Common myeloid progenitor, CD34-positive (primary cell): ENCODE measurements at regions not wholly inside any gene's neighbourhood (a gene's known extent, or its start where the extent isn't known, plus 50 kb on each side); places are given as distances from the start of the nearest gene placed in this dataset.

ENCODE experiments used
- CTCF ChIA-PET: fragments of 350-600 bp; sonication (Branson Sonifier 250); formaldehyde crosslinking; loops from one replicate; lab custom pipeline; 2021; ENCODE audit warnings: antibody characterized with exemption; lab: Charles Lee
- POLR2A ChIA-PET: fragments of 350-600 bp; sonication (Branson Sonifier 250); formaldehyde crosslinking; loops from one replicate; lab custom pipeline; 2021; ENCODE audit warnings: antibody characterized with exemption; lab: Charles Lee
- DNase-seq, 3 donors: peaks; one replicate each; pipeline versions ENCODE4 v3.0.0 to v3.0.0-alpha.2; 2013
- H3K27ac ChIP-seq, 2 experiments: 1 replicate in 1 of 2; 2 replicates in 1 of 2; pipeline ENCODE4 v1.7.0; 2013; ENCODE audit warnings: inconsistent platforms in 2 of 2, low read length in 2 of 2, mild to moderate bottlenecking in 2 of 2, low read depth in 1 of 2, moderate library complexity in 1 of 2; ENCODE audit not compliant: severe bottlenecking in 2 of 2, insufficient read depth in 1 of 2, poor library complexity in 1 of 2
- H3K27me3 ChIP-seq, 5 experiments: replicated peaks in 2 of 5; 1 replicate in 3 of 5; 2 replicates in 2 of 5; pipeline versions ENCODE4 v1.6.1 to v1.7.0; 2013; ENCODE audit warnings: low read length in 4 of 5, mild to moderate bottlenecking in 2 of 5, moderate library complexity in 2 of 5, inconsistent platforms in 1 of 5; ENCODE audit not compliant: insufficient read depth in 5 of 5, control insufficient read depth in 4 of 5
- H3K36me3 ChIP-seq, 4 experiments: 1 replicate in 2 of 4; 2 replicates in 2 of 4; pipeline versions ENCODE4 v1.6.1 to v1.7.0; 2013; ENCODE audit warnings: low read length in 3 of 4, control low read depth in 1 of 4, mild to moderate bottlenecking in 1 of 4; ENCODE audit not compliant: control insufficient read depth in 4 of 4, insufficient read depth in 4 of 4
- H3K4me1 ChIP-seq, 4 experiments: 1 replicate in 3 of 4; 2 replicates in 1 of 4; pipeline versions ENCODE4 v1.6.1 to v1.7.1; 2013; ENCODE audit warnings: low read length in 3 of 4, mild to moderate bottlenecking in 3 of 4, control low read depth in 1 of 4, inconsistent platforms in 1 of 4, moderate library complexity in 1 of 4; ENCODE audit not compliant: control insufficient read depth in 4 of 4, insufficient read depth in 4 of 4; ENCODE audit errors: control extremely low read depth in 1 of 4
- H3K4me3 ChIP-seq, 7 experiments: 1 replicate in 4 of 7; 2 replicates in 3 of 7; pipeline versions ENCODE4 v1.5.1 to v1.7.0; 2013; ENCODE audit warnings: mild to moderate bottlenecking in 7 of 7, low read length in 6 of 7, moderate library complexity in 6 of 7, inconsistent platforms in 2 of 7, low read depth in 2 of 7, control low read depth in 1 of 7; ENCODE audit not compliant: insufficient read depth in 4 of 7, control insufficient read depth in 1 of 7; ENCODE audit errors: extremely low read depth in 1 of 7
- H3K9me3 ChIP-seq, 5 experiments: 1 replicate in 4 of 5; 2 replicates in 1 of 5; pipeline versions ENCODE4 v1.6.1 to v1.7.1; 2013; ENCODE audit warnings: low read length in 4 of 5, mild to moderate bottlenecking in 2 of 5, inconsistent platforms in 1 of 5, low read depth in 1 of 5, moderate library complexity in 1 of 5; ENCODE audit not compliant: control insufficient read depth in 4 of 5, insufficient read depth in 2 of 5; ENCODE audit errors: control extremely low read depth in 1 of 5
- WGBS: methylation state at CpG from one replicate; pipeline ENCODE4 v1.1.5; 2013; ENCODE audit not compliant: insufficient coverage; 5-methylcytosine and 5-hydroxymethylcytosine counted together

DNA sequence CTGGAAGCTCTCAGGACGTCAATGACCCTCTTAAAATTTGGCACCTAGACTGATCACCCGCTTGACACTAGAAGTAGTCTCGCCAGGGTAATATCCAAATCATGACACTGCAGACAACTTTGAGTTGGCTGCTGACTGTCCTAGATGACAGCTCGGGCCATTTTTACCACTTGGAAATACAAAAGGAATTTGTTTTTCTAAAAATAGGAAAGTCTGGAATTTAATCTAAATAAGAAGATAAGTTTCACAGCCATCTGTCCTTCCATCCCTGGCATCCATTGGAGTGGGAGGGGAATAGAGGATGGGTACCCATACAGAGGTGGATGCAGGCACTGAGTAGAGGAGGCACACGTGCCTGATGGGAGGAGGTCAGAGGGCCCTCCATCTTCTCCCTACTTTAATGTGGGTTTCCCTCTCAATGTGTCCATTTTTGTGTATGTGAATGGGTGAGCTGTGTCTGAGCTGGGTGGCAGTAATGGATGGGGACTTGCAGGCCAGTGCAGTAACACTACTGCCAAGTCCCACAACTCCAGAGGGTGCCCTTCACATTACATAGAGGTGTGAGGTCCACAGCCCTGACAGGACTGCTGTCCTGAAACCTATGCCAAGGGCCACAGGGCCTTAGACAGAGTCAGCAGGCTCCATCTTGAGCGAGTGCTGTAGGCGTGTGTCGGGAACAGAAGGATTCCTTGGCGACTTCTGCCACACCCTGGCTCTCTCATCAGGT, 104.8 kb upstream of the IPO9 start:
- ChIA-PET CTCF (interaction anchor here (1.4 to 2.8 kb wide), 5 partner anchors 9 to 70 kb away, joined by 8 to 13 read pairs (median 12); no protein-coding TSS in a partner anchor), POLR2A (no interaction called here)
- no peak for DNase-seq
- Histone ChIP-seq H3K4me3 (no peak overlapping the region), H3K27me3 (no peaks in the 10 kb centered on the region), H3K27ac (no peak overlapping the region), H3K36me3 (peaks cover 0 to 4% (median 1%) of the 10 kb centered on the region in 4 experiments), H3K9me3 (no peaks in the 10 kb centered on the region), H3K4me1 (no peaks in the 10 kb centered on the region)
- WGBS, result 95% methylated on average over 4 of the region's 9 CpGs

DNA sequence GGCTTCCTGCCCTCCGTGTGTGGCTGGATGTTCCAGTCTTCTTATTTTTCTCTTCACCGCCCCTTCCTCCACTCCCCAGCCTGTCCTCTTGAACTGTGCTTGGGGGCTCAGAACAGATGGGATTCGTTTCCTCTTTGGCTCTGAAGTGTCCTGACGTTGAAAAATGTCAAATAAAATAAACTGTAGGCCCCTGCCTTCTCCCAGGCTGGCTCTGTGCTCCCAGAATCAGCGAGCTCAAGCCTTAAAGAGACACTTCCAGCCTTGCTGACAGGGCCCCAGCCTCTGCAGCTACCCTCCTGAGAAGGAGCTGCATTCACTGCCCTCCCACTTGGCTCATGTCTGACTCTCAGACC, 104.2 kb upstream of the IPO9 start:
- 81% methylated on average over 5 of the region's 5 CpGs for WGBS
- POLR2A ChIA-PET, result no interaction called here
- no peaks in the 10 kb centered on the region for H3K4me1 ChIP-seq
- no peaks in the 10 kb centered on the region for H3K9me3 ChIP-seq
- peaks cover 0 to 3% (median under 1%) of the 10 kb centered on the region in 4 experiments for H3K36me3 ChIP-seq
- no peak overlapping the region for H3K4me3 ChIP-seq
- no peak for DNase-seq
- no peak overlapping the region for H3K27ac ChIP-seq
- no peaks in the 10 kb centered on the region for H3K27me3 ChIP-seq
- CTCF ChIA-PET, result interaction anchor here (2.5 to 2.7 kb wide), 3 partner anchors 10 to 69 kb away, joined by 10 to 13 read pairs (median 12); no protein-coding TSS in a partner anchor

DNA sequence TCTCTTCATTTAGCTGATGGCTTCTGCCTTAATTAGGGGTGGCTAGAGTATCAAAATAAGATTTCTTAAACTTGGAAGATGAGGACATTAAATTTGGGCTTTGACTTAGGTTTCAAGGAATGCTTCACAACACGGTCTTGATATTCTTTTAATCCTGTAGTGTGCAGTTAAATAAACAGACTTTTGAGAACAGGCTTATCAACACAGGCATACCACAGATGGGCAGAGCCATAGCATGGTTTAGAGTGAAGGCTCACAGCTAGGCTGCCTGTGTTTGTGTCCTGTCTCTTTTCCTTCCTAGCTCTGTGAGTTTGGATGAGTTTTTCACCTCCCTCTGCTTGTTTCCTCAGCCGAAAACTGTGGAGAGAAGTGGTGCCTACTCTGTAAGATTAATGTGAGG, 102.3 kb upstream of the IPO9 start:
- Histone ChIP-seq H3K4me1 (no peaks in the 10 kb centered on the region), H3K27ac (no peak overlapping the region), H3K4me3 (no peak overlapping the region), H3K9me3 (no peaks in the 10 kb centered on the region), H3K36me3 (peaks cover 0 to 3% (median 0%) of the 10 kb centered on the region in 4 experiments), H3K27me3 (no peaks in the 10 kb centered on the region)
- no peak for DNase-seq
- ChIA-PET POLR2A (interaction anchor here (0.6 kb wide), 1 partner anchor 34 kb away, joined by 3 read pairs; no protein-coding TSS in a partner anchor), CTCF (interaction anchor here (0.8 to 3.5 kb wide), 4 partner anchors 13 to 67 kb away, joined by 3 to 12 read pairs (median 5); no protein-coding TSS in a partner anchor)
- WGBS, result 88% methylated on average over 1 of the region's 2 CpGs

- Histone ChIP-seq H3K27ac (no peak overlapping the region), H3K9me3 (no peaks in the 10 kb centered on the region), H3K4me3 (no peak overlapping the region), H3K4me1 (no peaks in the 10 kb centered on the region), H3K36me3 (peaks cover 0 to 3% (median 0%) of the 10 kb centered on the region in 4 experiments), H3K27me3 (no peaks in the 10 kb centered on the region)
- no peak for DNase-seq
- CTCF ChIA-PET, result interaction anchor here (0.5 to 3.5 kb wide), 4 partner anchors 19 to 325 kb away, joined by 3 to 12 read pairs (median 4); no protein-coding TSS in a partner anchor
- POLR2A ChIA-PET, result no interaction called here
These were observed 100.2 kb upstream of the IPO9 start for GRCh38 chr1:201728731-201729130.

DNA sequence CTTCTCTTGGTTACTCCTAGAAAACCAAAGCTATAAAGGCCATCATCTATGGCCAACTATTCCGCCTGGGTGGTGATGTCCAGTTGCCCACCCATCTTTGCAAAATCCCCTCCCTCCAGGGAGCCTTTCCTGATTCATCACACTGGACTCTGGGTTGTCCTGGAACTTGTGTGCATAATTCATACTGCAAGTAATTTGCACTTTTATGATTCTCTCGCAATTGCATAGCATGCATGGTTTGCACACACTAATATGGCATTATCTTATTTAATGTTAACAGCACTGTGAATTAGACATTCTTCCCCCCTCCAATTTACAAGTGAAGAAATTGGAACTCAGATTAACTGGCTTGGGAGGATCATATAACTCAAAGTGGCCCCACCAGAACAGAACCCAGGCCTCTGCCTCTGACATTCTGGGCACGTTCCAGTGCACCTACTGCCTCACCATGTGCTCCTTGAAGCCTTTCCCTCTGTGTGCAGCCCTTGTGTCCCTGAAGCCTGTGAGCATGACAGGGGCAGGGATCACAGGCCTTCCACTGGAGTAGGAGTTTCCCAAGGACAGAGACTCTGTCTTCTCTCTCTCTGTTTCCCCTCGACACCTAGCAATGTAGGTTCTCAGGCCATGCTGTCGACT, 98.9 kb upstream of the IPO9 start:
- 100% methylated on average over 2 of the region's 5 CpGs for WGBS
- no peak overlapping the region for H3K27ac ChIP-seq
- H3K36me3 ChIP-seq, result no peaks in the 10 kb centered on the region
- no peak overlapping the region for H3K4me3 ChIP-seq
- H3K9me3 ChIP-seq, result no peaks in the 10 kb centered on the region
- no peaks in the 10 kb centered on the region for H3K4me1 ChIP-seq
- no peak for DNase-seq
- POLR2A ChIA-PET, result interaction anchor here (1.0 kb wide), 1 partner anchor 10 kb away, joined by 3 read pairs; no protein-coding TSS in a partner anchor
- CTCF ChIA-PET, result no interaction called here
- no peaks in the 10 kb centered on the region for H3K27me3 ChIP-seq

GRCh38 chr1:201730611-201731010, 98.3 kb upstream of the IPO9 start:
- no peak overlapping the region for H3K4me3 ChIP-seq
- POLR2A ChIA-PET, result interaction anchor here (1.0 kb wide), 1 partner anchor 9 kb away, joined by 3 read pairs; no protein-coding TSS in a partner anchor
- CTCF ChIA-PET, result no interaction called here
- H3K27me3 ChIP-seq, result no peaks in the 10 kb centered on the region
- H3K27ac ChIP-seq, result no peak overlapping the region
- no peaks in the 10 kb centered on the region for H3K4me1 ChIP-seq
- 71% methylated on average over 2 of the region's 2 CpGs for WGBS
- H3K36me3 ChIP-seq, result no peaks in the 10 kb centered on the region
- no peaks in the 10 kb centered on the region for H3K9me3 ChIP-seq
- no peak for DNase-seq

- Histone ChIP-seq H3K4me3 (no peak overlapping the region), H3K27ac (no peak overlapping the region), H3K9me3 (no peaks in the 10 kb centered on the region), H3K27me3 (no peaks in the 10 kb centered on the region), H3K36me3 (no peaks in the 10 kb centered on the region), H3K4me1 (no peaks in the 10 kb centered on the region)
- DNase-seq, result no peak
- 94% methylated on average over 8 of the region's 11 CpGs for WGBS
- ChIA-PET CTCF (interaction anchor here (1.4 kb wide), 1 partner anchor 10 kb away, joined by 7 read pairs; no protein-coding TSS in a partner anchor), POLR2A (interaction anchor here (1.0 kb wide), 1 partner anchor 9 kb away, joined by 3 read pairs; no protein-coding TSS in a partner anchor)
These were observed 97.8 kb upstream of the IPO9 start for GRCh38 chr1:201731142-201731541.
